HCT116 (cell line): ENCODE measurements at regions not wholly inside any gene's neighbourhood (a gene's known extent, or its start where the extent isn't known, plus 50 kb on each side); places are given as distances from the start of the nearest gene placed in this dataset.
A peak's percentile ranks its signal among the peaks of the same experiment; 100 is the strongest.

Experiments used
- ATAC-seq: fragments of 200-7000 bp; cut with Tn5 transposase; 2 replicates; pipeline ENCODE4 v1.9.1; 2020; ENCODE audit warnings: mild to moderate bottlenecking, moderate library complexity
- BruUV-seq: library from RNA; stranded (reverse); fragments of 400-500 nt; replicated peaks from 2 replicates; lab custom pipeline; 2021; lab: Mats Ljungman, UMichigan
- CTCF ChIA-PET: fragments of 300-600 bp; sonication (Branson Sonifier 250); formaldehyde crosslinking; loops from one replicate; lab custom pipeline; 2021; ENCODE audit warnings: antibody characterized with exemption; lab: Charles Lee
- POLR2A ChIA-PET: fragments of 300-600, 350-600 bp; sonication (Branson Sonifier 250); formaldehyde crosslinking; loops from one replicate; lab custom pipeline; 2021; ENCODE audit warnings: antibody characterized with exemption; lab: Charles Lee
- RAD21 ChIA-PET, 2 experiments: fragments of 300-600 bp; sonication (Branson Sonifier 250); formaldehyde crosslinking; loops; one replicate each; lab custom pipeline; 2023; ENCODE audit warnings: low total read pairs in 2 of 2; ENCODE audit not compliant: uncharacterized antibody in 2 of 2, unreplicated experiment in 2 of 2, low non-redundant PET in 1 of 2; lab: Charles Lee
- DNase-seq: peaks from one replicate; pipeline ENCODE4 v3.0.0-alpha.2; 2010; ENCODE audit warnings: low read depth, low spot score
- H2AFZ ChIP-seq: fragments of 200-600 bp; shearing (Covaris generic), sonication (generic); 2 replicates; pipeline ENCODE4 v1.6.1; 2017; ENCODE audit warnings: low read depth, mixed run types, mixed read lengths, antibody characterized with exemption, low read length; ENCODE audit not compliant: poor library complexity, severe bottlenecking
- H3K27ac ChIP-seq: 2 replicates; pipeline ENCODE4 v1.5.1; 2012; ENCODE audit warnings: low read depth, low read length
- H3K27me3 ChIP-seq: fragments of 200-600 bp; sonication (generic); 2 replicates; pipeline ENCODE4 v1.6.1; 2016; ENCODE audit warnings: mixed run types, low read length, mixed read lengths; ENCODE audit not compliant: insufficient read depth
- H3K36me3 ChIP-seq, 2 experiments: fragments of 200-500 bp in 1 of 2; fragments of 200-600 bp in 1 of 2; sonication (Bioruptor generic) in 1 of 2; sonication (generic) in 1 of 2; 2 replicates each; pipeline versions ENCODE4 v1.5.1 to v1.6.1; 2014 to 2016; ENCODE audit warnings: low read length in 2 of 2, inconsistent platforms in 1 of 2, mixed read lengths in 1 of 2, mixed run types in 1 of 2; ENCODE audit not compliant: insufficient read depth in 2 of 2, control insufficient read depth in 1 of 2
- H3K4me1 ChIP-seq, 2 experiments: fragments of 200-600 bp in 1 of 2; sonication (generic) in 1 of 2; 2 replicates each; pipeline versions ENCODE4 v1.5.1 to v1.6.1; 2012 to 2017; ENCODE audit warnings: low read length in 2 of 2, inconsistent platforms in 1 of 2, mild to moderate bottlenecking in 1 of 2, mixed read lengths in 1 of 2, mixed run types in 1 of 2, moderate library complexity in 1 of 2; ENCODE audit not compliant: insufficient read depth in 2 of 2, control insufficient read depth in 1 of 2
- H3K4me2 ChIP-seq: fragments of 200-600 bp; sonication (generic); 2 replicates; pipeline ENCODE4 v1.6.1; 2017; ENCODE audit warnings: mixed run types, low read length, mixed read lengths
- H3K4me3 ChIP-seq, 2 experiments: fragments of 200-600 bp in 1 of 2; sonication (generic) in 1 of 2; replicated peaks in 1 of 2; 2 replicates each; pipeline ENCODE4 v1.5.1; 2011 to 2016; ENCODE audit warnings: low read length in 2 of 2, control low read depth in 1 of 2, low read depth in 1 of 2, mild to moderate bottlenecking in 1 of 2, mixed read lengths in 1 of 2, mixed run types in 1 of 2
- H3K79me2 ChIP-seq: fragments of 200-600 bp; sonication (generic); 2 replicates; pipeline ENCODE4 v1.6.1; 2017; ENCODE audit warnings: mild to moderate bottlenecking, mixed run types, low read length, moderate library complexity, mixed read lengths; ENCODE audit not compliant: insufficient read depth
- H3K9ac ChIP-seq: fragments of 200-600 bp; sonication (generic); 2 replicates; pipeline ENCODE4 v1.6.1; 2016; ENCODE audit warnings: low read length, mixed read lengths
- H3K9me2 ChIP-seq: fragments of 200-600 bp; sonication (generic), shearing (Covaris generic); 2 replicates; pipeline ENCODE4 v1.6.1; 2017; ENCODE audit warnings: mixed run types, mild to moderate bottlenecking, moderate library complexity; ENCODE audit not compliant: insufficient read depth
- H3K9me3 ChIP-seq, 2 experiments: fragments of 200-500 bp in 1 of 2; fragments of 200-600 bp in 1 of 2; sonication (Bioruptor generic) in 1 of 2; sonication (generic) in 1 of 2; 2 replicates each; pipeline ENCODE4 v1.6.1; 2014 to 2017; ENCODE audit warnings: low read length in 2 of 2, mixed read lengths in 2 of 2, inconsistent platforms in 1 of 2, low read depth in 1 of 2, mild to moderate bottlenecking in 1 of 2, mixed run types in 1 of 2, moderate library complexity in 1 of 2; ENCODE audit not compliant: control insufficient read depth in 1 of 2, insufficient read depth in 1 of 2
- H4K20me1 ChIP-seq: fragments of 200-600 bp; sonication (generic), shearing (Covaris generic); 2 replicates; pipeline ENCODE4 v1.6.1; 2017; ENCODE audit warnings: mixed run types, mild to moderate bottlenecking, moderate library complexity; ENCODE audit not compliant: insufficient read depth
- CTCF ChIP-seq, 3 experiments: fragments of 200-600 bp in 1 of 3; sonication (generic) in 1 of 3; IDR thresholded peaks in 2 of 3; conservative IDR thresholded peaks in 1 of 3; 2 replicates each; pipeline ENCODE4 v1.5.1; 2012 to 2017; ENCODE audit warnings: low read depth in 2 of 3, low read length in 2 of 3, antibody characterized with exemption in 1 of 3, borderline replicate concordance in 1 of 3, control low read depth in 1 of 3, mild to moderate bottlenecking in 1 of 3, mixed read lengths in 1 of 3, mixed run types in 1 of 3, moderate library complexity in 1 of 3; ENCODE audit not compliant: insufficient read depth in 1 of 3
- EZH2phosphoT487 ChIP-seq: fragments of 200-600 bp; IDR thresholded peaks from 2 replicates; pipeline ENCODE4 v1.6.1; 2018; ENCODE audit warnings: antibody characterized with exemption, borderline replicate concordance
- FOSL1 ChIP-seq: IDR thresholded peaks from 2 replicates; pipeline ENCODE4 v1.6.1; 2012; ENCODE audit warnings: low read depth
- RAD21 ChIP-seq: IDR thresholded peaks from 2 replicates; pipeline ENCODE4 v1.6.1; 2012; ENCODE audit warnings: low read depth, mild to moderate bottlenecking
- YY1 ChIP-seq: IDR thresholded peaks from 2 replicates; pipeline ENCODE4 v1.6.1; 2011; ENCODE audit warnings: low read length, low read depth, moderate library complexity, mild to moderate bottlenecking; ENCODE audit not compliant: insufficient replicate concordance; ENCODE audit errors: extremely low read depth
- ZBTB33 ChIP-seq: IDR thresholded peaks from 2 replicates; pipeline ENCODE4 v1.6.1; 2011; ENCODE audit warnings: mild to moderate bottlenecking, low read length, moderate library complexity; ENCODE audit not compliant: insufficient replicate concordance; ENCODE audit errors: extremely low read depth
- ZFX ChIP-seq: fragments of 450-650 bp; IDR thresholded peaks from 2 replicates; pipeline ENCODE4 v1.6.1; 2017
- intact Hi-C: fragments of 100-400 bp; cut with micrococcal nuclease; formaldehyde crosslinking; loops from 2 replicates; pipeline ENCODE4 v1.10.0; 2022

GRCh38 chr4:56757261-56757746, 64.2 kb downstream of the SPINK2 start:
- Histone ChIP-seq H3K4me2 (peak overlapping the region; percentile 85), H2AFZ (peak overlapping the region; percentile 62), H3K79me2 (no peaks in the 10 kb centered on the region), H3K9ac (peak overlapping the region; percentile 35), H3K4me3 (peak overlapping the region in 1 of 2 experiments; percentile 33; a peak in 1 of 4 replicates), H3K27ac (peak overlapping the region; percentile 41), H4K20me1 (no peaks in the 10 kb centered on the region), H3K9me2 (no peaks in the 10 kb centered on the region), H3K4me1 (peaks cover 23 to 26% of the 10 kb centered on the region in 2 experiments), H3K36me3 (no peaks in the 10 kb centered on the region), H3K9me3 (no peaks in the 10 kb centered on the region), H3K27me3 (no peaks in the 10 kb centered on the region)
- peak; percentile 69 for ATAC-seq
- ChIA-PET CTCF (interaction anchor here (1.0 kb wide), 1 partner anchor 42 kb away, joined by 3 read pairs; no protein-coding TSS in a partner anchor), RAD21 (no interaction called here), POLR2A (no interaction called here)
- TF ChIP-seq ZBTB33 = no peak
- peak; percentile 19; the same call in 1 of the 2 replicates for TF ChIP-seq ZFX
- no peak for TF ChIP-seq YY1
- no peak; the same call in 1 of the 2 replicates for TF ChIP-seq RAD21
- TF ChIP-seq CTCF (IDR thresholded peaks at IDR 0.05 in 2 of 3, conservative IDR thresholded peaks at IDR 0.05 in 1 of 3; ENCODE audit: borderline replicate concordance in 1 of 3, insufficient read depth in 1 of 3, low read depth in 2 of 3, low read length in 2 of 3) = no peak
- TF ChIP-seq EZH2phosphoT487 = no peak
- no peak for TF ChIP-seq FOSL1
- intact Hi-C loops = no loop called here
- DNase-seq = no peak
- BruUV-seq = no TSS peak
